ENCODE measurements at regions not wholly inside any gene's neighbourhood (a gene's known extent, or its start where the extent isn't known, plus 50 kb on each side); places are given as distances from the start of the nearest gene placed in this dataset.

DNA sequence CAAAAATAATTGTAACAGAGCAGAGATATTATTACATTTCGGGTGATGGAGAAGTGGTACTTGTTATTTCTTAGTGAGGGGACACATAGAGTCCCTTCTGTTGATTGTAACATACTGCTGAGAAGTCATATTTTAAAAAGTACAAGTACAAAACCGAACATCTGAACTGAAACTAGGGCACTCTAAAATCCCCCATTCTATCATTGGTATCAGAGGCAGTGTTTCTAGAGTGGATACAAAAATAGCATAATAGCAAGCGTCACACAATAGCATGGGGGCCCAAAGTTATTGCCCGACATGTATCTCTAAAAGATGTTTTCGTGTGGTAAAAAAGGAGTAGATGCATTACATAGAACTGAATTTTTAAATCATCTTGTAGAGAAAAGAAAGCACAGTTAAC lies 502.1 kb upstream of the SLC10A2 start:
- TF ChIP-seq TAF1 (IDR thresholded peaks at IDR 0.05; ENCODE audit: low read depth) (no peak), TCF12 (IDR thresholded peaks at IDR 0.05; ENCODE audit: low read depth) (no peak), ZBTB7A (IDR thresholded peaks at IDR 0.05; ENCODE audit: low read depth) (no peak), EGR1 (IDR thresholded peaks at IDR 0.05) (no peak), FOXM1 (IDR thresholded peaks at IDR 0.05; ENCODE audit: borderline replicate concordance, low read depth) (no peak), RAD21 (IDR thresholded peaks at IDR 0.05; ENCODE audit: low read depth) (no peak), TEAD4 (IDR thresholded peaks at IDR 0.05) (no peak), NFIC (IDR thresholded peaks at IDR 0.05) (no peak), CREB1 (IDR thresholded peaks at IDR 0.05; ENCODE audit: low read depth) (no peak), CEBPB (IDR thresholded peaks at IDR 0.05) (no peak)
- TF ChIP-seq, protein P1, sequence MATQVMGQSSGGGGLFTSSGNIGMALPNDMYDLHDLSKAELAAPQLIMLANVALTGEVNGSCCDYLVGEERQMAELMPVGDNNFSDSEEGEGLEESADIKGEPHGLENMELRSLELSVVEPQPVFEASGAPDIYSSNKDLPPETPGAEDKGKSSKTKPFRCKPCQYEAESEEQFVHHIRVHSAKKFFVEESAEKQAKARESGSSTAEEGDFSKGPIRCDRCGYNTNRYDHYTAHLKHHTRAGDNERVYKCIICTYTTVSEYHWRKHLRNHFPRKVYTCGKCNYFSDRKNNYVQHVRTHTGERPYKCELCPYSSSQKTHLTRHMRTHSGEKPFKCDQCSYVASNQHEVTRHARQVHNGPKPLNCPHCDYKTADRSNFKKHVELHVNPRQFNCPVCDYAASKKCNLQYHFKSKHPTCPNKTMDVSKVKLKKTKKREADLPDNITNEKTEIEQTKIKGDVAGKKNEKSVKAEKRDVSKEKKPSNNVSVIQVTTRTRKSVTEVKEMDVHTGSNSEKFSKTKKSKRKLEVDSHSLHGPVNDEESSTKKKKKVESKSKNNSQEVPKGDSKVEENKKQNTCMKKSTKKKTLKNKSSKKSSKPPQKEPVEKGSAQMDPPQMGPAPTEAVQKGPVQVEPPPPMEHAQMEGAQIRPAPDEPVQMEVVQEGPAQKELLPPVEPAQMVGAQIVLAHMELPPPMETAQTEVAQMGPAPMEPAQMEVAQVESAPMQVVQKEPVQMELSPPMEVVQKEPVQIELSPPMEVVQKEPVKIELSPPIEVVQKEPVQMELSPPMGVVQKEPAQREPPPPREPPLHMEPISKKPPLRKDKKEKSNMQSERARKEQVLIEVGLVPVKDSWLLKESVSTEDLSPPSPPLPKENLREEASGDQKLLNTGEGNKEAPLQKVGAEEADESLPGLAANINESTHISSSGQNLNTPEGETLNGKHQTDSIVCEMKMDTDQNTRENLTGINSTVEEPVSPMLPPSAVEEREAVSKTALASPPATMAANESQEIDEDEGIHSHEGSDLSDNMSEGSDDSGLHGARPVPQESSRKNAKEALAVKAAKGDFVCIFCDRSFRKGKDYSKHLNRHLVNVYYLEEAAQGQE (IDR thresholded peaks at IDR 0.05; ENCODE audit: low read depth), result no peak
- TF ChIP-seq, protein P2, sequence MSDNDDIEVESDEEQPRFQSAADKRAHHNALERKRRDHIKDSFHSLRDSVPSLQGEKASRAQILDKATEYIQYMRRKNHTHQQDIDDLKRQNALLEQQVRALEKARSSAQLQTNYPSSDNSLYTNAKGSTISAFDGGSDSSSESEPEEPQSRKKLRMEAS (IDR thresholded peaks at IDR 0.05), result no peak

DNA sequence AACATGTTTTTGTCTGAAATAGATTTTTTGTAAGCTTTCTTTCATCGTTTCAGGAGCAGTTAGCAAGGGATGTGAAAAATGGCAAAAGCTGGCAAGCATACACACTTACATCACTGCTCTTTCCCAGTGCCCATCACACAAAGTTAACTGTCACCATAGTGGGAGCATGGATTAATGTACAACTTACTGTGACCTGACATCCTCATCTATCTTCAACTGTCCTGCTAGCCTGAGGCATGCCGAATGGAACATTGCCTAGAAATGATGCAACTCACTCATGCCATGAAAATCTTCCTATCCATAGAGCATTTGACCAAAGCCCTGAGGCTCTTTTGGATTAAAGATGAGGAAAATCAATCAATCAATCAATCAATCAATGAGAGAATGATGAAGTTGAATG lies 491.7 kb upstream of the SLC10A2 start:
- TF ChIP-seq CEBPB (IDR thresholded peaks at IDR 0.05) (no peak), TAF1 (IDR thresholded peaks at IDR 0.05; ENCODE audit: low read depth) (no peak), FOXM1 (IDR thresholded peaks at IDR 0.05; ENCODE audit: borderline replicate concordance, low read depth) (no peak), YY1 (IDR thresholded peaks at IDR 0.05; ENCODE audit: low read depth) (no peak)

DNA sequence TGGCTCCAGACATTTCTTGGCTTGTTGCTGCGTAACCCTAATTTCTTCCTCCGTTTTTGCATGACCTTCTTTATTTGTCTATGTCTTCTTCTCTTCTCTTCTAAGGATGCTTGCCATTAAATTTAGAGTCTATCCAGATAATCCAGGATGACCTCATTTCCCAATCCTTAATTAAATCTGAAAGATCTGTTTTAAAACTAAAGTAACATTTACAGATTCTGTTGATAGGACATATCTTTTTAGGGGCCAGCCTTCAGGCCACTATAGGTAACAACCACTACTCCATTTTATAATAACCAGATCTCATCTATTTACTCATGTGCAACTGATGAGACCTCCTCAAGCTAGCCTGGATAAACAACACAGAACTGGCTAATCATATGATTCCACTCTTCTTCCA lies 490.5 kb upstream of the SLC10A2 start:
- no peak for TF ChIP-seq EP300 (IDR thresholded peaks at IDR 0.05; ENCODE audit: borderline replicate concordance)
- TF ChIP-seq TEAD4 (IDR thresholded peaks at IDR 0.05), result no peak
- TF ChIP-seq, protein P2 (IDR thresholded peaks at IDR 0.05), result no peak
- TF ChIP-seq TAF1 (IDR thresholded peaks at IDR 0.05; ENCODE audit: low read depth), result no peak

DNA sequence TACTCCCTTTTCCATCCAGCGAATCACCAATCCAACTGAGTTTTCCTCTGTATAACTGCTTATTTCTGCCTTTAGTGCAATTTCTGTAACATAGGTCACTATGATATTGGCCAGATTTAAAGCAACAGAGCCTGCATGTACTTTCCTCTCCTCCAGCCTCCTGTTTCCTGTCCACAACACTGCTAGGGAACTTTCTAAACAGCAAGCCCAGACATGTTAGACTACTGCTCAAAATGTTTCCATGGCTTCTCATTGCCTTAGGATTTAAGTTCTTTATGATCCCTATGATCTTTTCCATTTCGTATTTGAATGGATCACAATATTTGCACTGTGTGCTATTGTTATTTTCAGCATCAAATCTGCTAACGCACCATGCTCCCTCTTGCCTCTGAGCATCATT lies 481.7 kb upstream of the SLC10A2 start:
- TF ChIP-seq, protein P2 (IDR thresholded peaks at IDR 0.05), result no peak
- no peak for TF ChIP-seq EGR1 (IDR thresholded peaks at IDR 0.05)
- no peak for TF ChIP-seq TEAD4 (IDR thresholded peaks at IDR 0.05)
- TF ChIP-seq, protein P3, sequence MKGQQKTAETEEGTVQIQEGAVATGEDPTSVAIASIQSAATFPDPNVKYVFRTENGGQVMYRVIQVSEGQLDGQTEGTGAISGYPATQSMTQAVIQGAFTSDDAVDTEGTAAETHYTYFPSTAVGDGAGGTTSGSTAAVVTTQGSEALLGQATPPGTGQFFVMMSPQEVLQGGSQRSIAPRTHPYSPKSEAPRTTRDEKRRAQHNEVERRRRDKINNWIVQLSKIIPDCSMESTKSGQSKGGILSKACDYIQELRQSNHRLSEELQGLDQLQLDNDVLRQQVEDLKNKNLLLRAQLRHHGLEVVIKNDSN (IDR thresholded peaks at IDR 0.05), result no peak
- TF ChIP-seq CREB1 (IDR thresholded peaks at IDR 0.05; ENCODE audit: low read depth), result no peak
- no peak for TF ChIP-seq TCF12 (IDR thresholded peaks at IDR 0.05; ENCODE audit: low read depth)
- no peak for TF ChIP-seq CEBPB (IDR thresholded peaks at IDR 0.05)
- TF ChIP-seq EP300 (IDR thresholded peaks at IDR 0.05; ENCODE audit: borderline replicate concordance), result no peak
- TF ChIP-seq RAD21 (IDR thresholded peaks at IDR 0.05; ENCODE audit: low read depth), result no peak
- TF ChIP-seq NFIC (IDR thresholded peaks at IDR 0.05), result no peak
- TF ChIP-seq, protein P1 (IDR thresholded peaks at IDR 0.05; ENCODE audit: low read depth), result no peak
- TF ChIP-seq FOXM1 (IDR thresholded peaks at IDR 0.05; ENCODE audit: borderline replicate concordance, low read depth), result no peak

DNA sequence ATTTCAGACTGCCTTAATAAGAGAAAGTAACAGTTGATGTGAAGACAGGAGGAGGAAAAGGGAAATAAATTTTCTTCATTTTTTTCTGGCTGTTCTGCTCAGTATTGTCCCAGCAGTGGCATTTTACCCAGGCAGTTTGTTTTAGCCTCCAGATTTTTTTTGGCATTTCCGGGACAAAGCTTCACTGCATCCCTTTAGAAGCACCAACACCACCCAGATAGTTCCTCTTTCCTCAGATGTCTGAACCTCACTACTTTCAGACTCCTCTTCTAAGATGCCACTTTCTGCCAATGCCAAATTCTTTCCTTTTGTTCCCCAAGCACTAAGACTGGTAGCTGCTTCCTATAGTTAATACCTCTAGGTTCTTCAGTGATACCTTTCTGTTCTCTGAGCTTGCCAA lies 480.1 kb upstream of the SLC10A2 start:
- no peak for TF ChIP-seq EP300 (IDR thresholded peaks at IDR 0.05; ENCODE audit: borderline replicate concordance)
- TF ChIP-seq YY1 (IDR thresholded peaks at IDR 0.05; ENCODE audit: low read depth), result no peak
- TF ChIP-seq, protein P3 (IDR thresholded peaks at IDR 0.05), result no peak
- no peak for TF ChIP-seq TCF12 (IDR thresholded peaks at IDR 0.05; ENCODE audit: low read depth)
- TF ChIP-seq RAD21 (IDR thresholded peaks at IDR 0.05; ENCODE audit: low read depth), result no peak
- no peak for TF ChIP-seq EGR1 (IDR thresholded peaks at IDR 0.05)
- no peak for TF ChIP-seq NFIC (IDR thresholded peaks at IDR 0.05)
- TF ChIP-seq CEBPB (IDR thresholded peaks at IDR 0.05), result no peak
- TF ChIP-seq, protein P1 (IDR thresholded peaks at IDR 0.05; ENCODE audit: low read depth), result no peak
- TF ChIP-seq FOXM1 (IDR thresholded peaks at IDR 0.05; ENCODE audit: borderline replicate concordance, low read depth), result no peak
- TF ChIP-seq TAF1 (IDR thresholded peaks at IDR 0.05; ENCODE audit: low read depth), result no peak
- TF ChIP-seq ZBTB7A (IDR thresholded peaks at IDR 0.05; ENCODE audit: low read depth), result no peak
- no peak for TF ChIP-seq TEAD4 (IDR thresholded peaks at IDR 0.05)
- TF ChIP-seq CREB1 (IDR thresholded peaks at IDR 0.05; ENCODE audit: low read depth), result no peak
- TF ChIP-seq, protein P2 (IDR thresholded peaks at IDR 0.05), result no peak
